GM12891 (cell line): ENCODE measurements at regions not wholly inside any gene's neighbourhood (a gene's known extent, or its start where the extent isn't known, plus 50 kb on each side); places are given as distances from the start of the nearest gene placed in this dataset.

Source experiments
- PAX5 ChIP-seq: IDR thresholded peaks from 2 replicates; pipeline ENCODE4 v1.6.1; 2011; ENCODE audit warnings: low read length, moderate library complexity, mild to moderate bottlenecking; ENCODE audit not compliant: insufficient read depth, severe bottlenecking
- POLR2A ChIP-seq: IDR thresholded peaks from 2 replicates; pipeline ENCODE4 v1.6.1; 2011; ENCODE audit warnings: low read depth, low read length, control low read depth
- POLR2AphosphoS5 ChIP-seq: IDR thresholded peaks from 2 replicates; pipeline ENCODE4 v1.6.1; 2011; ENCODE audit warnings: low read depth, low read length, control low read depth
- POU2F2 ChIP-seq: IDR thresholded peaks from 2 replicates; pipeline ENCODE4 v1.6.1; 2011; ENCODE audit warnings: low read depth, mild to moderate bottlenecking, control low read depth, low read length, moderate library complexity
- TAF1 ChIP-seq: IDR thresholded peaks from 2 replicates; pipeline ENCODE4 v1.6.1; 2011; ENCODE audit warnings: low read depth, low read length, control low read depth

DNA sequence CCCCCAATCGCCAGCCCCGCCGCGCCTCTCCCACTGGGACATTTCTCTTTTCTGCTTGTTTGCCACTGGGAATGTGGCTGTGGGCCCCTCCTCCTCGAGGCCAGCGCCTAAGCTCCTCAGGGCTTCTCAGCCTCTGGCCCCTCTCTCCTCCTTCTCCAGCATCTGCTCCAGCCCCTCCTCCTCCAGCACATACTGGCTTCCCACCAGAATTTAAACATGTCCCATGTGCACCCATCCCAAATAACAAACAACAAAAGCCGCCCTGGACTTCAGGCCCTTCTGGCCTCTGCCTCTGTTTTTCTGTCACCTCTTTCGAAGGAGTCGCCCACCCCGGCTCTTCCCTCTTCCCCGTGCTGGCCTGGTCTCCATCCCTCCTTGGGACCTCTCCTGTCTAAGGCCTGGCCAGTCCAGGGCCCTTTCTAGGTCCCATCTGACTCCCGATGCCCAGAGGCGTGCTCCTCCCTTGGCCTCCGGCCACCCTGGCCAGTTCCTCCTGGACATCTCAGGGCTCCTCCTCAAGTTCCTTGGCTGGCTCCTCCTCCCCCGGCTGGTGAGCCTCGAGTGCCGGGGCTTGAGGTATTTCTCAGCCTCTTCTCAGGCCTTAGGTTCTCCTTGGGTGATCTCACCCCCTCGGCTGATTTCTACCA, 94.6 kb upstream of the SLC6A6 start:
- TF ChIP-seq POLR2A, result no peak
- TF ChIP-seq POLR2AphosphoS5, result no peak
- TF ChIP-seq TAF1, result no peak
- TF ChIP-seq POU2F2, result no peak
- no peak for TF ChIP-seq PAX5
